ENCODE measurements at regions not wholly inside any gene's neighbourhood (a gene's known extent, or its start where the extent isn't known, plus 50 kb on each side); places are given as distances from the start of the nearest gene placed in this dataset.

DNA sequence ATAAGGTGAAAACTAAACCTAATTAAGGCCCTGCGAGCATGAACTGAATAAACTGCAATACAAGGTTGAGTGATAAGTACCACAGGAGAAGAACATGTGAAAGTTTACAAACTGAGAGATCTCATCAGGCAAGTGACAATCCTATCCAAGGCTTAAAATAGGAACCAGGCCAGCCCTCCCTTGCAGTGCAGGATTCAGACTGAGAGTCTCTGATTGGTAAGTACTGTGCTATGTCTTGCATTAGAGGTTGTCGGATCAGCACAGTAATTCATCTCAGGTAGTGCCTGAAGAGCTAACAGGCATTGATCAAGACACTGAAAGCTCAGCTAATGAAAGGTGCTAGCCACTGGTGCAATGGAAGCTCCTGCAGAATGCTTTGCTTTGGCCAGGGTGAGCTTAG, 801.7 kb upstream of the ID2 start:
- H3K27ac ChIP-seq: no peak overlapping the region
- no peak overlapping the region for H3K4me3 ChIP-seq
- H3K9me3 ChIP-seq: no peaks in the 10 kb centered on the region
- 97% methylated on average over 2 of the region's 2 CpGs for WGBS, 2 donors
- DNase-seq: no peak
- intact Hi-C loops (cut with DNase I): no loop called here
- H3K4me1 ChIP-seq: peaks cover 0 to 14% (median 8%) of the 10 kb centered on the region in 4 donors
- H3K36me3 ChIP-seq: no peaks in the 10 kb centered on the region
- H3K27me3 ChIP-seq: no peaks in the 10 kb centered on the region
- no peak for TF ChIP-seq POLR2A (IDR thresholded peaks at IDR 0.05)
- TF ChIP-seq, protein P1, sequence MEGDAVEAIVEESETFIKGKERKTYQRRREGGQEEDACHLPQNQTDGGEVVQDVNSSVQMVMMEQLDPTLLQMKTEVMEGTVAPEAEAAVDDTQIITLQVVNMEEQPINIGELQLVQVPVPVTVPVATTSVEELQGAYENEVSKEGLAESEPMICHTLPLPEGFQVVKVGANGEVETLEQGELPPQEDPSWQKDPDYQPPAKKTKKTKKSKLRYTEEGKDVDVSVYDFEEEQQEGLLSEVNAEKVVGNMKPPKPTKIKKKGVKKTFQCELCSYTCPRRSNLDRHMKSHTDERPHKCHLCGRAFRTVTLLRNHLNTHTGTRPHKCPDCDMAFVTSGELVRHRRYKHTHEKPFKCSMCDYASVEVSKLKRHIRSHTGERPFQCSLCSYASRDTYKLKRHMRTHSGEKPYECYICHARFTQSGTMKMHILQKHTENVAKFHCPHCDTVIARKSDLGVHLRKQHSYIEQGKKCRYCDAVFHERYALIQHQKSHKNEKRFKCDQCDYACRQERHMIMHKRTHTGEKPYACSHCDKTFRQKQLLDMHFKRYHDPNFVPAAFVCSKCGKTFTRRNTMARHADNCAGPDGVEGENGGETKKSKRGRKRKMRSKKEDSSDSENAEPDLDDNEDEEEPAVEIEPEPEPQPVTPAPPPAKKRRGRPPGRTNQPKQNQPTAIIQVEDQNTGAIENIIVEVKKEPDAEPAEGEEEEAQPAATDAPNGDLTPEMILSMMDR (IDR thresholded peaks at IDR 0.05): no peak
- no peak for TF ChIP-seq POLR2AphosphoS5 (IDR thresholded peaks at IDR 0.05)
- TF ChIP-seq EP300 (IDR thresholded peaks at IDR 0.05): no peak

DNA sequence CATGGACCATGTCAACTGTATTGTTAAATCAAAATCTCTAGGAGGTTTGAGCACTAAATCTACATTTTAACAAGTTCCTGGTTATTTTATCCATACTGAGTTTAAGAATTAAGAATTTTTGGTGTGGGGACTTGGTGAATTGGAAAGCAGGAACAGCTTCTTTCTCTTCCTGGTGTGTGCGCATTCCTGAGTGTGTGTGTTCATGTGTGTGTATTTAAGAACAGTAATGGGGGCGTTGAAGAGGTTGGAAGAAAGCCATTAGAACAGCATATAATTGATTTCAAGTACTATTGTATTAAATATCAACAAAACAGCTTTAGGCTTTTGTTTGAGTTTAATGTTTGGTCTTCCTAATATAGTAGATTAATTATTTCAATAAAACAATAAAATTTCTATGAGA, 801.3 kb upstream of the ID2 start:
- no peak for TF ChIP-seq POLR2AphosphoS5 (IDR thresholded peaks at IDR 0.05)
- TF ChIP-seq EP300 (IDR thresholded peaks at IDR 0.05): no peak
- no peak for TF ChIP-seq POLR2A (IDR thresholded peaks at IDR 0.05)
- TF ChIP-seq, protein P1 (IDR thresholded peaks at IDR 0.05): no peak
- no peaks in the 10 kb centered on the region for H3K27me3 ChIP-seq
- no peak for DNase-seq
- no peaks in the 10 kb centered on the region for H3K9me3 ChIP-seq
- H3K36me3 ChIP-seq: no peaks in the 10 kb centered on the region
- no peak overlapping the region for H3K27ac ChIP-seq
- intact Hi-C loops (cut with DNase I): no loop called here
- H3K4me1 ChIP-seq: peaks cover 0 to 14% (median 8%) of the 10 kb centered on the region in 4 donors
- WGBS, 2 donors: 63 to 73% methylated on average over 2 of the region's 2 CpGs
- no peak overlapping the region for H3K4me3 ChIP-seq

DNA sequence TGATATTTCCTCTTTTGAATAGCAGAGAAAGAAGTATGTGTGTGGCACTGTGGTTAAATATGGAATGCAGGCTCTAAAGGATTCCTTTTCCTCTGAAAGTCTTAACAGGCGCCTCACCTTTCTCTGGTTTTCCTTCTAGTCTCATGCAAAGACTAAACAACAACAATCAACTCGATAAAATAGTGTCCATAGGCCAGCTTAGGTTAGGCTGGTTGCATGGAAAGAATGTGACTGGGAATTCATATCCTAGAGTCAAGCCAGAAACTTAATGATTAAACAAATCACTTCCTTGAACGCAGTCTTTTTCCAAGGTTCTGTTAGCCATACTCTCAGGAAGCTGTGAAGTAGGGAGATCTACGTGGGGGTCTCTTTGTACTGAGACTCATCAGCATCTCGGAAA, 800.8 kb upstream of the ID2 start:
- 44 to 51% methylated on average over 5 of the region's 5 CpGs for WGBS, 2 donors
- Histone ChIP-seq H3K9me3 (no peaks in the 10 kb centered on the region), H3K4me3 (no peak overlapping the region), H3K27me3 (no peaks in the 10 kb centered on the region), H3K36me3 (no peaks in the 10 kb centered on the region), H3K4me1 (peaks cover 0 to 14% (median 8%) of the 10 kb centered on the region in 4 donors), H3K27ac (no peak overlapping the region)
- TF ChIP-seq POLR2AphosphoS5 (IDR thresholded peaks at IDR 0.05) (no peak), EP300 (IDR thresholded peaks at IDR 0.05) (no peak), POLR2A (IDR thresholded peaks at IDR 0.05) (no peak)
- TF ChIP-seq, protein P1 (IDR thresholded peaks at IDR 0.05): no peak
- no peak for DNase-seq
- intact Hi-C loops (cut with DNase I): no loop called here

DNA sequence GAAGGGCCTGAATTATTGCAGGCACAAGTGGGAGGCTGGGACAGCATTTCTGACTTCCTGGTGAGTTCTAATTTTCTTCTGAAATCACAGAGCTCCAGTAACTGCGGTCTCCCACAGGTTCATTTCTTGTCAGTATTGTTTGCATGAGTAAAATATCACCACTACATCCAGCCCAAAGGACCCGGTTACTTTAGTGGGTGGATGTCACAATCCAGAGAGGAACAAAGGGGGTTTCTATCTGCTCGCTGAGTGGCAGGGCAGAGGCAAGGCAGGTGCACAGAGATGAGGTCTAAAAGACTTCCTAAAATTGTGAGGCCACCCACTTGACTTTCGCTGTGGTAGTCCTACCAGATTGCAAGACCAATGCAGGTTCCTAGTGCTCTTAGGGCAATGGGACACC, 800.4 kb upstream of the ID2 start:
- 75 to 86% methylated on average over 4 of the region's 4 CpGs for WGBS, 2 donors

DNA sequence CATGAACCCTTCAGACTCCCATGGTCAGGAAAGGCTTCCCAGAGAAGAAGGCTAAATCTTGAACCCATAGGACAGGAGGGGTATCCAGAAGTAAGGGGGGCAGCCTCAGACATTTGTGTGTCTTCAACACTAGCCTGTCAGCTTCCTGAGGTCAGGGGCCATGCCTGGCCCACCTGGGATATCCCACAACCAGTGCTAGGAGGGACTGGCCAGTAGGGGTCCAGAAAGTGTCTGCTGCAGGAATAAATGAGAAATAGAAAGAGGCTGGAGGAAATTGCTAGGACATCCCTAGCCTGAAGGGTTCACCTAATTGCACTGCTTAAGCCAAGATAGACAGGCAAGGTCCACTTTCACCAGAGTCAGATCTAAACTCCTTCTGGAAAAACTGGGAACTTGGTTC, 799.6 kb upstream of the ID2 start:
- Histone ChIP-seq H3K27ac (no peak overlapping the region), H3K4me1 (peaks cover 0 to 14% (median 8%) of the 10 kb centered on the region in 4 donors), H3K9me3 (no peaks in the 10 kb centered on the region), H3K4me3 (no peak overlapping the region), H3K27me3 (no peaks in the 10 kb centered on the region), H3K36me3 (no peaks in the 10 kb centered on the region)
- TF ChIP-seq POLR2A (IDR thresholded peaks at IDR 0.05) (no peak), POLR2AphosphoS5 (IDR thresholded peaks at IDR 0.05) (no peak)
- TF ChIP-seq, protein P1 (IDR thresholded peaks at IDR 0.05): no peak
- DNase-seq: no peak
- intact Hi-C loops (cut with DNase I): no loop called here

More for the DNA sequence above, 800.4 kb upstream of the ID2 start:
- no peaks in the 10 kb centered on the region for H3K27me3 ChIP-seq
- H3K4me3 ChIP-seq: no peak overlapping the region
- intact Hi-C loops (cut with DNase I): no loop called here
- TF ChIP-seq, protein P1 (IDR thresholded peaks at IDR 0.05): no peak
- TF ChIP-seq EP300 (IDR thresholded peaks at IDR 0.05) (no peak), POLR2A (IDR thresholded peaks at IDR 0.05) (no peak), POLR2AphosphoS5 (IDR thresholded peaks at IDR 0.05) (no peak)
- DNase-seq: no peak
- no peak overlapping the region for H3K27ac ChIP-seq
- H3K4me1 ChIP-seq: peaks cover 0 to 14% (median 8%) of the 10 kb centered on the region in 4 donors
- no peaks in the 10 kb centered on the region for H3K9me3 ChIP-seq
- no peaks in the 10 kb centered on the region for H3K36me3 ChIP-seq
